ENCODE measurements at regions not wholly inside any gene's neighbourhood (a gene's known extent, or its start where the extent isn't known, plus 50 kb on each side); places are given as distances from the start of the nearest gene placed in this dataset.

- DNase-seq, result no peak
Measured at GRCh38 chr10:129101232-129101980, 365.6 kb upstream of the MGMT start.

- DNase-seq, result no peak
Measured at GRCh38 chr10:129102906-129103693, 363.9 kb upstream of the MGMT start.

- DNase-seq, result no peak
Measured at GRCh38 chr10:129104266-129105045, 362.6 kb upstream of the MGMT start.

- no peak for DNase-seq
Measured at GRCh38 chr10:129105266-129105665, 361.8 kb upstream of the MGMT start.

GRCh38 chr10:129106314-129106713 is 360.7 kb upstream of the MGMT start:
- no peak for DNase-seq

- DNase-seq, result no peak
Measured at GRCh38 chr10:129107525-129107924, 359.5 kb upstream of the MGMT start.

- DNase-seq, result no peak
Measured at GRCh38 chr10:129108378-129108777, 358.7 kb upstream of the MGMT start.

GRCh38 chr10:129108994-129109393 is 358.0 kb upstream of the MGMT start:
- DNase-seq, result no peak

- no peak for DNase-seq
Measured at GRCh38 chr10:129110780-129111179, 356.3 kb upstream of the MGMT start.

GRCh38 chr10:129111922-129112321 is 355.1 kb upstream of the MGMT start:
- DNase-seq, result no peak

- no peak for DNase-seq
Measured at GRCh38 chr10:129114588-129114987, 352.5 kb upstream of the MGMT start.

GRCh38 chr10:129116371-129116770 is 350.7 kb upstream of the MGMT start:
- no peak for DNase-seq

GRCh38 chr10:129120441-129120840 is 346.6 kb upstream of the MGMT start:
- DNase-seq, result no peak

- no peak for DNase-seq
Measured at GRCh38 chr10:129122846-129123245, 344.2 kb upstream of the MGMT start.

GRCh38 chr10:129123428-129123827 is 343.6 kb upstream of the MGMT start:
- DNase-seq, result no peak

- DNase-seq, result no peak
Measured at GRCh38 chr10:129126982-129127381, 340.1 kb upstream of the MGMT start.

GRCh38 chr10:129131457-129132132 is 335.4 kb upstream of the MGMT start:
- no peak for DNase-seq

GRCh38 chr10:129133856-129134255 is 333.2 kb upstream of the MGMT start:
- DNase-seq, result no peak

- no peak for DNase-seq
Measured at GRCh38 chr10:129134371-129134770, 332.7 kb upstream of the MGMT start.

GRCh38 chr10:129135624-129136023 is 331.4 kb upstream of the MGMT start:
- DNase-seq, result no peak

- DNase-seq, result no peak
Measured at GRCh38 chr10:129136074-129136473, 331.0 kb upstream of the MGMT start.

- DNase-seq, result no peak
Measured at GRCh38 chr10:129136951-129137350, 330.1 kb upstream of the MGMT start.
